ENCODE measurements at regions not wholly inside any gene's neighbourhood (a gene's known extent, or its start where the extent isn't known, plus 50 kb on each side); places are given as distances from the start of the nearest gene placed in this dataset.

GRCh38 chr1:216921866-216922265, 198.6 kb upstream of the ESRRG start:
- no peaks in the 10 kb centered on the region for H3K27me3 ChIP-seq (ENCODE audit: control insufficient read depth in 3 of 3, insufficient read depth in 3 of 3, low read length in 3 of 3)
- no peak overlapping the region for H3K9ac ChIP-seq (ENCODE audit: low read depth in 1 of 3, low read length in 3 of 3)
- no peak overlapping the region for H3K4me3 ChIP-seq (ENCODE audit: low read length in 3 of 3)
- no peaks in the 10 kb centered on the region for H3K36me3 ChIP-seq (ENCODE audit: control insufficient read depth in 3 of 3, insufficient read depth in 3 of 3, low read length in 3 of 3)
- no peak overlapping the region for H3K27ac ChIP-seq (ENCODE audit: low read depth, low read length)
- H3K4me1 ChIP-seq (ENCODE audit: control insufficient read depth in 3 of 3, insufficient read depth in 3 of 3, low read length in 3 of 3), result no peaks in the 10 kb centered on the region
- no peaks in the 10 kb centered on the region for H3K9me3 ChIP-seq (ENCODE audit: control insufficient read depth in 3 of 3, low read length in 3 of 3)

- Histone ChIP-seq H3K27me3 (ENCODE audit: control insufficient read depth in 3 of 3, insufficient read depth in 3 of 3, low read length in 3 of 3) (no peaks in the 10 kb centered on the region), H3K27ac (ENCODE audit: low read depth, low read length) (no peak overlapping the region), H3K4me3 (ENCODE audit: low read length in 3 of 3) (no peak overlapping the region), H3K9ac (ENCODE audit: low read depth in 1 of 3, low read length in 3 of 3) (no peak overlapping the region), H3K36me3 (ENCODE audit: control insufficient read depth in 3 of 3, insufficient read depth in 3 of 3, low read length in 3 of 3) (no peaks in the 10 kb centered on the region), H3K4me1 (ENCODE audit: control insufficient read depth in 3 of 3, insufficient read depth in 3 of 3, low read length in 3 of 3) (no peaks in the 10 kb centered on the region), H3K9me3 (ENCODE audit: control insufficient read depth in 3 of 3, low read length in 3 of 3) (no peaks in the 10 kb centered on the region)
These were observed 196.1 kb upstream of the ESRRG start for GRCh38 chr1:216919060-216919970.

GRCh38 chr1:216916890-216917438, 193.7 kb upstream of the ESRRG start:
- no peaks in the 10 kb centered on the region for H3K9me3 ChIP-seq (ENCODE audit: control insufficient read depth in 3 of 3, low read length in 3 of 3)
- no peaks in the 10 kb centered on the region for H3K27me3 ChIP-seq (ENCODE audit: control insufficient read depth in 3 of 3, insufficient read depth in 3 of 3, low read length in 3 of 3)
- H3K9ac ChIP-seq (ENCODE audit: low read depth in 1 of 3, low read length in 3 of 3), result no peak overlapping the region
- no peaks in the 10 kb centered on the region for H3K4me1 ChIP-seq (ENCODE audit: control insufficient read depth in 3 of 3, insufficient read depth in 3 of 3, low read length in 3 of 3)
- H3K4me3 ChIP-seq (ENCODE audit: low read length in 3 of 3), result no peak overlapping the region
- H3K36me3 ChIP-seq (ENCODE audit: control insufficient read depth in 3 of 3, insufficient read depth in 3 of 3, low read length in 3 of 3), result no peaks in the 10 kb centered on the region
- H3K27ac ChIP-seq (ENCODE audit: low read depth, low read length), result no peak overlapping the region

GRCh38 chr1:216914974-216915373, 191.7 kb upstream of the ESRRG start:
- H3K4me3 ChIP-seq (ENCODE audit: low read length in 3 of 3), result no peak overlapping the region
- H3K9ac ChIP-seq (ENCODE audit: low read depth in 1 of 3, low read length in 3 of 3), result no peak overlapping the region
- H3K4me1 ChIP-seq (ENCODE audit: control insufficient read depth in 3 of 3, insufficient read depth in 3 of 3, low read length in 3 of 3), result no peaks in the 10 kb centered on the region
- H3K27me3 ChIP-seq (ENCODE audit: control insufficient read depth in 3 of 3, insufficient read depth in 3 of 3, low read length in 3 of 3), result no peaks in the 10 kb centered on the region
- no peak overlapping the region for H3K27ac ChIP-seq (ENCODE audit: low read depth, low read length)
- no peaks in the 10 kb centered on the region for H3K9me3 ChIP-seq (ENCODE audit: control insufficient read depth in 3 of 3, low read length in 3 of 3)
- H3K36me3 ChIP-seq (ENCODE audit: control insufficient read depth in 3 of 3, insufficient read depth in 3 of 3, low read length in 3 of 3), result no peaks in the 10 kb centered on the region

- Histone ChIP-seq H3K4me1 (ENCODE audit: control insufficient read depth in 3 of 3, insufficient read depth in 3 of 3, low read length in 3 of 3) (no peaks in the 10 kb centered on the region), H3K27me3 (ENCODE audit: control insufficient read depth in 3 of 3, insufficient read depth in 3 of 3, low read length in 3 of 3) (no peaks in the 10 kb centered on the region), H3K27ac (ENCODE audit: low read depth, low read length) (no peak overlapping the region), H3K4me3 (ENCODE audit: low read length in 3 of 3) (no peak overlapping the region), H3K36me3 (ENCODE audit: control insufficient read depth in 3 of 3, insufficient read depth in 3 of 3, low read length in 3 of 3) (no peaks in the 10 kb centered on the region), H3K9me3 (ENCODE audit: control insufficient read depth in 3 of 3, low read length in 3 of 3) (no peaks in the 10 kb centered on the region), H3K9ac (ENCODE audit: low read depth in 1 of 3, low read length in 3 of 3) (no peak overlapping the region)
These were observed 190.7 kb upstream of the ESRRG start for GRCh38 chr1:216913976-216914375.

- H3K27ac ChIP-seq (ENCODE audit: low read depth, low read length), result no peak overlapping the region
- H3K9me3 ChIP-seq (ENCODE audit: control insufficient read depth in 3 of 3, low read length in 3 of 3), result no peaks in the 10 kb centered on the region
- no peak overlapping the region for H3K4me3 ChIP-seq (ENCODE audit: low read length in 3 of 3)
- H3K27me3 ChIP-seq (ENCODE audit: control insufficient read depth in 3 of 3, insufficient read depth in 3 of 3, low read length in 3 of 3), result no peaks in the 10 kb centered on the region
- no peak overlapping the region for H3K9ac ChIP-seq (ENCODE audit: low read depth in 1 of 3, low read length in 3 of 3)
- no peaks in the 10 kb centered on the region for H3K4me1 ChIP-seq (ENCODE audit: control insufficient read depth in 3 of 3, insufficient read depth in 3 of 3, low read length in 3 of 3)
- no peaks in the 10 kb centered on the region for H3K36me3 ChIP-seq (ENCODE audit: control insufficient read depth in 3 of 3, insufficient read depth in 3 of 3, low read length in 3 of 3)
These were observed 187.0 kb upstream of the ESRRG start for GRCh38 chr1:216910081-216910840.

- no peak overlapping the region for H3K4me3 ChIP-seq (ENCODE audit: low read length in 3 of 3)
- H3K9ac ChIP-seq (ENCODE audit: low read depth in 1 of 3, low read length in 3 of 3), result no peak overlapping the region
- H3K27me3 ChIP-seq (ENCODE audit: control insufficient read depth in 3 of 3, insufficient read depth in 3 of 3, low read length in 3 of 3), result no peaks in the 10 kb centered on the region
- H3K9me3 ChIP-seq (ENCODE audit: control insufficient read depth in 3 of 3, low read length in 3 of 3), result no peaks in the 10 kb centered on the region
- no peaks in the 10 kb centered on the region for H3K36me3 ChIP-seq (ENCODE audit: control insufficient read depth in 3 of 3, insufficient read depth in 3 of 3, low read length in 3 of 3)
- no peak overlapping the region for H3K27ac ChIP-seq (ENCODE audit: low read depth, low read length)
- H3K4me1 ChIP-seq (ENCODE audit: control insufficient read depth in 3 of 3, insufficient read depth in 3 of 3, low read length in 3 of 3), result no peaks in the 10 kb centered on the region
These were observed 184.9 kb upstream of the ESRRG start for GRCh38 chr1:216908126-216908525.

- no peaks in the 10 kb centered on the region for H3K27me3 ChIP-seq (ENCODE audit: control insufficient read depth in 3 of 3, insufficient read depth in 3 of 3, low read length in 3 of 3)
- no peaks in the 10 kb centered on the region for H3K4me1 ChIP-seq (ENCODE audit: control insufficient read depth in 3 of 3, insufficient read depth in 3 of 3, low read length in 3 of 3)
- no peak overlapping the region for H3K9ac ChIP-seq (ENCODE audit: low read depth in 1 of 3, low read length in 3 of 3)
- no peak overlapping the region for H3K4me3 ChIP-seq (ENCODE audit: low read length in 3 of 3)
- no peak overlapping the region for H3K27ac ChIP-seq (ENCODE audit: low read depth, low read length)
- H3K36me3 ChIP-seq (ENCODE audit: control insufficient read depth in 3 of 3, insufficient read depth in 3 of 3, low read length in 3 of 3), result no peaks in the 10 kb centered on the region
- no peaks in the 10 kb centered on the region for H3K9me3 ChIP-seq (ENCODE audit: control insufficient read depth in 3 of 3, low read length in 3 of 3)
These were observed 183.9 kb upstream of the ESRRG start for GRCh38 chr1:216907100-216907499.

GRCh38 chr1:216905781-216906180, 182.6 kb upstream of the ESRRG start:
- Histone ChIP-seq H3K9ac (ENCODE audit: low read depth in 1 of 3, low read length in 3 of 3) (no peak overlapping the region), H3K9me3 (ENCODE audit: control insufficient read depth in 3 of 3, low read length in 3 of 3) (no peaks in the 10 kb centered on the region), H3K4me1 (ENCODE audit: control insufficient read depth in 3 of 3, insufficient read depth in 3 of 3, low read length in 3 of 3) (no peaks in the 10 kb centered on the region), H3K4me3 (ENCODE audit: low read length in 3 of 3) (no peak overlapping the region), H3K27ac (ENCODE audit: low read depth, low read length) (no peak overlapping the region), H3K36me3 (ENCODE audit: control insufficient read depth in 3 of 3, insufficient read depth in 3 of 3, low read length in 3 of 3) (no peaks in the 10 kb centered on the region), H3K27me3 (ENCODE audit: control insufficient read depth in 3 of 3, insufficient read depth in 3 of 3, low read length in 3 of 3) (no peaks in the 10 kb centered on the region)

GRCh38 chr1:216905137-216905536, 181.9 kb upstream of the ESRRG start:
- Histone ChIP-seq H3K27me3 (ENCODE audit: control insufficient read depth in 3 of 3, insufficient read depth in 3 of 3, low read length in 3 of 3) (no peaks in the 10 kb centered on the region), H3K36me3 (ENCODE audit: control insufficient read depth in 3 of 3, insufficient read depth in 3 of 3, low read length in 3 of 3) (no peaks in the 10 kb centered on the region), H3K9ac (ENCODE audit: low read depth in 1 of 3, low read length in 3 of 3) (no peak overlapping the region), H3K9me3 (ENCODE audit: control insufficient read depth in 3 of 3, low read length in 3 of 3) (no peaks in the 10 kb centered on the region), H3K4me3 (ENCODE audit: low read length in 3 of 3) (no peak overlapping the region), H3K27ac (ENCODE audit: low read depth, low read length) (no peak overlapping the region), H3K4me1 (ENCODE audit: control insufficient read depth in 3 of 3, insufficient read depth in 3 of 3, low read length in 3 of 3) (no peaks in the 10 kb centered on the region)
